HCT116 (cell line): ENCODE measurements at regions not wholly inside any gene's neighbourhood (a gene's known extent, or its start where the extent isn't known, plus 50 kb on each side); places are given as distances from the start of the nearest gene placed in this dataset.

Experiments
- EZH2phosphoT487 ChIP-seq: fragments of 200-600 bp; IDR thresholded peaks from 2 replicates; pipeline ENCODE4 v1.6.1; 2018; ENCODE audit warnings: antibody characterized with exemption, borderline replicate concordance
- POLR2A ChIP-seq: IDR thresholded peaks from 2 replicates; pipeline ENCODE4 v1.7.0; 2011; ENCODE audit warnings: borderline replicate concordance; ENCODE audit not compliant: insufficient read depth, insufficient read length; ENCODE audit errors: extremely low read depth
- SIN3A ChIP-seq: IDR thresholded peaks from 2 replicates; pipeline ENCODE4 v1.6.1; 2012; ENCODE audit warnings: low read depth
- SP1 ChIP-seq: IDR thresholded peaks from 2 replicates; pipeline ENCODE4 v1.6.1; 2012; ENCODE audit warnings: low read depth
- YY1 ChIP-seq: IDR thresholded peaks from 2 replicates; pipeline ENCODE4 v1.6.1; 2011; ENCODE audit warnings: low read length, low read depth, moderate library complexity, mild to moderate bottlenecking; ENCODE audit not compliant: insufficient replicate concordance; ENCODE audit errors: extremely low read depth
- TF ChIP-seq, protein P1 (sequence below), 3 experiments: fragments of 200-600 bp in 1 of 3; sonication (generic) in 1 of 3; IDR thresholded peaks in 2 of 3; conservative IDR thresholded peaks in 1 of 3; 2 replicates each; pipeline ENCODE4 v1.5.1; 2012 to 2017; ENCODE audit warnings: low read depth in 2 of 3, low read length in 2 of 3, antibody characterized with exemption in 1 of 3, borderline replicate concordance in 1 of 3, control low read depth in 1 of 3, mild to moderate bottlenecking in 1 of 3, mixed read lengths in 1 of 3, mixed run types in 1 of 3, moderate library complexity in 1 of 3; ENCODE audit not compliant: insufficient read depth in 1 of 3

DNA sequence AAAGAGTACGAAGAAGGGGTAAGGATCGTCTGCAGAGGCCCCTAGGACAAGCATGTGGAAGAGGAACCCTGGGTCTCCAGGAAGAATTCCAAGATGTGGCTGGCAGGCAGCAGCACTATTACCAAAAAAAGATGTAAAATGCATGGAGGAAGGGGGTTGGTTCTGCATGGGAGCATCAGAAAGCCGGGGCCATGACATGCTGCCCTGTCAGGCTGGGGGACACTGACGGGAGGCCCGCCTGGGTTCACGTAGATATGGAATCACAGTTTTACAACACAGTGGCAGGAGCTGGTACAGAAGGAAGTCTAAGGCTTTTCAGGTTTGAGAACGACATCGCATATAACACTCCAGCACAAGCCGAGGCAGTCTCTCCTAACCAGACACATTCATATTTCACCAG is 150.0 kb upstream of the GSC start:
- TF ChIP-seq POLR2A (no peak), EZH2phosphoT487 (no peak), YY1 (no peak), SIN3A (no peak), SP1 (no peak)
- TF ChIP-seq, protein P1, sequence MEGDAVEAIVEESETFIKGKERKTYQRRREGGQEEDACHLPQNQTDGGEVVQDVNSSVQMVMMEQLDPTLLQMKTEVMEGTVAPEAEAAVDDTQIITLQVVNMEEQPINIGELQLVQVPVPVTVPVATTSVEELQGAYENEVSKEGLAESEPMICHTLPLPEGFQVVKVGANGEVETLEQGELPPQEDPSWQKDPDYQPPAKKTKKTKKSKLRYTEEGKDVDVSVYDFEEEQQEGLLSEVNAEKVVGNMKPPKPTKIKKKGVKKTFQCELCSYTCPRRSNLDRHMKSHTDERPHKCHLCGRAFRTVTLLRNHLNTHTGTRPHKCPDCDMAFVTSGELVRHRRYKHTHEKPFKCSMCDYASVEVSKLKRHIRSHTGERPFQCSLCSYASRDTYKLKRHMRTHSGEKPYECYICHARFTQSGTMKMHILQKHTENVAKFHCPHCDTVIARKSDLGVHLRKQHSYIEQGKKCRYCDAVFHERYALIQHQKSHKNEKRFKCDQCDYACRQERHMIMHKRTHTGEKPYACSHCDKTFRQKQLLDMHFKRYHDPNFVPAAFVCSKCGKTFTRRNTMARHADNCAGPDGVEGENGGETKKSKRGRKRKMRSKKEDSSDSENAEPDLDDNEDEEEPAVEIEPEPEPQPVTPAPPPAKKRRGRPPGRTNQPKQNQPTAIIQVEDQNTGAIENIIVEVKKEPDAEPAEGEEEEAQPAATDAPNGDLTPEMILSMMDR (IDR thresholded peaks at IDR 0.05 in 2 of 3, conservative IDR thresholded peaks at IDR 0.05 in 1 of 3; ENCODE audit: borderline replicate concordance in 1 of 3, insufficient read depth in 1 of 3, low read depth in 2 of 3, low read length in 2 of 3), result no peak
